Lung microvascular endothelial cell (primary cell): ENCODE measurements at regions not wholly inside any gene's neighbourhood (a gene's known extent, or its start where the extent isn't known, plus 50 kb on each side); places are given as distances from the start of the nearest gene placed in this dataset.
"Not testable (repeated sequence)": the region's sequence is repeated elsewhere in the genome, so short reads cannot be mapped to it uniquely, and the experiment has no call there.

Source experiments
- DNase-seq, 2 donors: peaks; one replicate each; pipeline versions ENCODE4 v3.0.0 to v3.0.0-alpha.2; 2010; ENCODE audit warnings: low read depth in 2 of 2

DNA sequence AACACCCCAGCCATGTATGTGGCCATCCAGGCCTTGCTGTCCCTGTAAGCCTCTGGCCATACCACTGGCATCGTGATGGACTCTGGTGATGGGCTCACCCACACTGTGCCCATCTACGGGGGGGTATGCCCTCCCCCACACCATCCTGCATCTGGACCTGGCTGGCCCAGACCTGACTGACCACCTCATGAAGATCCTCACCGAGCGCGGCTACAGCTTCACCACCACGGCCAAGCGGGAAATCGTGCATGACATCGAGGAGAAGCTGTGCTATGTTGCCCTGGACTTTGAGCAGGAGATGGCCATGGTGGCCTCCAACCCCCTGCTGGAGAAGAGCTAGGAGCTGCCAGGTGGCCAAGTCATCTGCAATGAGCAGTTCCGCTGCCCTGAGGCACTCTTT lies 80.4 kb upstream of the ZCCHC2 start:
- no peak for DNase-seq

DNA sequence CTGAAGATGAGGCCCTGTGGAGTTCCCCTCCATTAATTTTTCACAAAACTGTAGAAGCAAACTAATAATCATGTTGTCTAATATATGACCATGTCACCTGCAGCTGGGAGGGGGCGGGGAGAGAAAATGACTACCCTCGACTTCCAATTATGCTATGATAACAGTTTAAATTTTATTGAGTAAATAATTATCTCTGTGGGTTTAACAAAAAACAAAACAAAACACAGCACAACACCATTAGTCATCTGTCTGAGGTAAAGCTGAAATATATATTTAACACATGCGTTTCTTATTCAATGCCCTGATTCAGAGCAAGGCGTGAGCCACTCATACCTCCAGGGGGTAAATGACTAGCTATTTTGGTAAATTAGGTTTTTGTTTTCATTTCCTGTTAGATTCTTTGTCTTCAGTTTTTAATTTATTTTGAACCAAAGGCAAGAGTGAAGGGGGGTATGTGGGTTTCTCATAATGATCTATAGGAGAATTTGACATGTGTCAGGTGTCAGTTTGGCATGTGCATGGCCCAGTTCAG lies 77.4 kb upstream of the ZCCHC2 start:
- DNase-seq, result no peak

DNA sequence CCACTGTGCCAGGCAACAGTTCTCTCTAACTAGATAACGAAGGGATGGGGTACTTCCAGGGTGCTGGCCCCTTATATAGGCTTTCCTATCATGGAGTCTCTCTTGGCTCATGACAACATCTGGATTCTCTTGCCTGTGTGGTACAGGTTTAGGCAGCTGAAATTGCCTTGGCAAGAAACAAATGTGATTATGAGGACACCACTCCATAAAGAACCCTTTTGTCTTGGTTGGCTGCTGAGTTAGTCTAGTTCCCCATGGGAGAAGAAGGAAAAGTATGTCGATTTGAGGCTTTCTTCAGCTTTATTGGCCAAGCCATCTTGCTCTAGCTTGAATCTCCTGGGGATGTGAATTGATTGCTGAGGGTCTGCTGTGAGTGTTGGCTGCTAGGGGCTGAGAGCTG lies 76.3 kb upstream of the ZCCHC2 start:
- no peak for DNase-seq

DNA sequence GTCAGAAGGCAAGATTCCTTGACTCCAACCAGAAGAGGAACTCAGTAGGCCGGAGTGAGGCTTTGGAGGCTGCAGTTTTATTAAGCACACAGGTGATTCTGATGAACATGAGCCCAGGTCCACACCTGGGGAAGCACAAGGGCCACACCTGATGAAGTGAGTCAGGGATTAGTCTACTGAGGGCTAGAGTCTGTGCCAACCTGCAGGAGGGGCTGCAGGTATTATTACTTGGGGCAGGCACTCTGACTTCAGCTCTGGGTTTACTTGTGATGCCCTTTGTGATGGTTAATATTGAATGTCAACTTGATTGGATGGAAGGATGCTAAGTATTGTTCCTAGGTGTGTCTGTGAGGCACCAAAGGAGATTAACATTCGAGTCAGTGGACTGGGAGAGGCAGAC lies 75.2 kb upstream of the ZCCHC2 start:
- DNase-seq, result no peak

DNA sequence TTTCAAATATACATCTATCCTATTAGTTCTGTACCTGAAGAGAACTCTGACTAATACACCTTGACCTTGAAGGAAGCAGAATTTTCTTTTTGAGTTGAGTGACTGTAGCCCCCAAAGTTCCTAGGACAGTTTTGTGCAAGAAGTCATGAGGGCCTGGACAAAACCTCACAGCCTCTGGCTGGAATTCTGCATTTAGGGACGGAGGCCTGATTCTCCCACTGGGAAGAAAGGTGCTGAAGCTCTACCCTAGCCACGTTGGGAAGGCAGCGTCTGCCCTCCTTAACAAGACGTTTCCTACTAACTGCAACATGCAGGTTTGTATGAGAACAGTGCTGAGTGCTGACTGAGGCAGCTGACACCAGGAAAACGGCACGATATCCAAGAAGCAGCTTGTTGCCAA lies 74.4 kb upstream of the ZCCHC2 start:
- DNase-seq, result no peak

DNA sequence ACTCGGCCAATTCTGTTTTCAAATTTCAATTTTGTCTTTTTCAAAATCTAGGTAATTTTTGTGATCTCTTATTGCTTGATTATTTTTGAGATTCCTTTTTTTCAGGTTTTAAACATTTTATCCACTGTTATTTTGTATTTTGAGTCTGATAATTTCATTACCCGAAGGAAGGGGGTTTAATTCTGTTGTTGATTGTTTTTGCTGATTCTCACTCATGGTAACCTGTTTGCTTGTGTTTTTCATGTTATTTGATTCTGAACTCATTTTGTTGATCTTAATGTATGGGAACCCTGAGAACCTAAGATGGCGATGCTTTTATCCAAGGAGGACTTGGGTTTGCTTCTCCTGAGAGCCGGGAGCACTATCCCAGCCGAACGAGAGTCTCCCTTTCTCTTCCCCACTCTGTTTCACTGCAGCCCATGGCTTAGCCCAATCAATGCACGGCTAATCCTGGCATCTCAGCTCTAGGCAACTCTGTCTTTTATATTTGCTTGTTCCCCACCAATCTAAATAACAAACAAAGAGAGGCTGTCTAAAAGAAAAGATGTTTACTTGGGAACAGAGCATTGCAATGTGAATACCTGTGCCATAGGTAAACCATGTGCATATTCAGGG lies 73.2 kb upstream of the ZCCHC2 start:
- DNase-seq, result no peak

DNA sequence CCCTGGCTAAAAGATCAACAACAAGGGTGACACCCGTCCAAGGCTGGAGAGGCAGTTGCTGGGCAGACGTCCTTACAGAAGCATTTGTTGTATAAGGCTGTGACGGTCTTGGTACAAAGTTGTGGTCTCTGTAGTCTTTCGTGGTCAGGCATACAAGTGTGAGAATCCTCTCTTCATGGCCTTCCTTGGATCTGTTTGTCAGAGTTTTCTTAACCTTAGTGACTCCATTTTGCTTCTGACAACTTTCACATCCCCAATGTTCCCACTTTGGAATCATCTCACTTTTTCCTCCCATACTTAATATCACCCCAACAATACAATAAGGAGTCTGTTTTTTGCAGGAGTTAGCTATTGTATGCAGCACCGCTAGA lies 72.7 kb upstream of the ZCCHC2 start:
- no peak for DNase-seq

DNA sequence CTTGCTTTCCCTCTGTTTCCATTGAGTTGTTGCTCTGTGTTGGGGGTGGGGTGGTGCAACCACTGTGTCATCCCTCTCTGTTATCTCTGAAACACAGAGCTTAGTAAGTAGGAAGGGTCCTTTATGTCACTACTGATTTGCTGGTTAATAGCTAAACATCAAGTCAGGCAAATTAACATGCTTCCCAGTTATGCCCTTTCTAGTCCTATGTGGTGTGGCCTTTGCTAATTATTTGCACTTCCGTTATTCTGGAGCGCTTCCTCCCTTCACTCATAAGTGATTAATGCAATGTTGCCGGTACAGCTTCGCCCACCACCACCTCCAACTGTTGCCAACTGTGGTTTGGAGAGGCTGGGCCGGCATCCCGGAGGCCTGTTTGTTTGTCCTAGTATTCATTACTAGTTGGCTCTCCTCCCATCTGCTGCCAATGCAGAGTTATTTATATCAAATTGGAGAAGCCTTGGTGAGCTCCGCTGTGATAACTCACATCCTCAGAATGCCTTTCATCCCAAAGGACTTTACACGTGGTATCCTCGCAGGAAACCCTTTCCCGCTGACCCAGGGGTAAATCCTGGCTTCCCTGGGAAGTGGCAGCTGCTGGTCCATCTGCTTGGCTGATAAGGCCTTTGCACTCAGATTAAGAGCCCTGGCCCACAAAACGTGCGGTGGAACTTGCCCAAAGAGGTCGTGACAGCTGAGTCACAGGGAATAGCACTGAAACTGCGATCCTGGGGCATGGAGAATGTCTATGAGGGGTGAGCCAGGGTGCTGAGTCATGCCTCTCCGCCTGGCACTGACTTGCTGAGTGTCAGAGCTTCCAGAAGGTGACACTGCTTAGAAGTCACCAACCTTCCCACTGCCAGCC lies 72.0 kb upstream of the ZCCHC2 start:
- peak; percentile 85 to 96 for DNase-seq

DNA sequence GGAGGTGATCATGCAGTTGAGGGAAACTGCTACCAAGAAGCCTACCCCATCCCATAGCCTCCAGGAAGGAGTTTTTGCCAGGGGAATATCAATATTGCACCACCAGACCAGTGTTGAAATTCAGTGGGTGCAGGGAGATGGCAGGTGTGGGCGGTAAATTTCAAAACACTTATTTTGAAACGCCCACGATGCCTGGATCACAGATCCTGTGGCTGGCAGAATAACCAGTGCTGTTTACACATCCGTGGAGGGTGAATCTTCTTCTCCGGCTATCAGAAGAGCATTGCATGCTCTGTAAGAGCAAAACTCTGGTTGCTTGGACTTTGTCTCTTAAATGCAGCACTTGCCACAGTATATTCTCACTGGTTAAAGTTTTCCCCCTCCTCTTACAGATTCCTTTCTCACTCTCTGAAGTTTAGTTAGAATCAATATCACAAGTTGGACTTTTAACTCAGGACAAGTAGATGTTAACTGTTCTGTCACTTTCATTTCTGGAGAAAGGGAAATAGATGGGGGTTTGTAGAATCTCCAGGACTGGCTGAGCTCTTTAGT lies 70.5 kb upstream of the ZCCHC2 start:
- no peak for DNase-seq

DNA sequence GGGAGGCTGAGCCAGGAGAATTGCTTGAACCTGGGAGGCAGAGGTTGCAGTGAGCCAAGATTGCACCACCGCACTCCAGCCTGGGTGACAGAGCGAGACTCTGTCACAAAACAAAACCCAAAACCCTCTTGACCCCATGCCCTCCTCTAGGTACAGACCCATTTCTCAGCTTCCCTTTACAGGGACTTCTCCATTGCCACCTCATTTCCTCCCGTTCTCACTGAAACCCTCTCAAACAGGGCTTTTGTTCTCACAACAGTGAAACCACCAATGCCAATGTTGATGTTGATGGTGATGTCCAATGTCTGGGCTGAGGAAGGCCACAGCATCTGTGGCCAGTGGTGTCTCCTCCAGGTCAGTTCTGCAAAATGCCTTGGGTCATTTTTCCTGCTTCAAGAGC lies 69.0 kb upstream of the ZCCHC2 start:
- no peak for DNase-seq

DNA sequence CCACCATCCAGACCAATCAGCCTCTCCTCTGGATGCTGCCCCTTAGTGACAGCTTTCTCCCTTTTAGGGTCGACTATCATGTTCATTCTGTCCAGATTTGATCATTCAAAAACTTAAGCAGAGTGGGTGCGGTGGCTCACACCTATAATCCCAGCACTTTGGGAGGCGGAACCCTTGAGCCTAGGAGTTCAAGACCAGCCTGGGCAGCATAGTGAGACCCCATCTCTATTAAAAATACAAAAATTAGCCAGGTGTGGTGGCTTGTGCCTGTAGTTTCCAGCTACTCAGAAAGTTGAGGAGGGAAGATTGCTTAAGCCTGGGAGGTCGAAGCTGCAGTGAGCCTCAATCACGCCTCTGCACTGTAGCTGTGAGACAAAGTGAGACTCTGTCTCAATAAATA lies 68.3 kb upstream of the ZCCHC2 start:
- no peak for DNase-seq

DNA sequence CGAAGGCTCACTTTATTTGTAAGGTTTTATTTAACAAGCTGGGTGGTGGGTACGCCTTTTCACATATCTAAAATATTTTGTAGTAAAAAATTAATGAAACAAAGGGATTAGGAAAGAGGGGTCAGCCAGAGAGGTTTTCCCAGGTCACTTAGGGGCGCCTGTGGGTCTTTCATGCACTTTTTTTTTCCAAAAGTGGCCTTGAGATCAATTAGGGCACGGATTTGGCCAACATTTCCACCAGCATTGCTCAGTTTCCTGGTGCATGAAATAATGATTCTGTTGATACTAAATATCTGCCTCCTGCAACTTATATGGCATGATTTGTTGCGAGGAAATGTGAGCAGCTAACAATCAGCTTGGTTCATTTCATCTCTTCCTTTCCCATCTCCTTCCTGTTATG lies 67.6 kb upstream of the ZCCHC2 start:
- DNase-seq, result peak; percentile 7 to 53

DNA sequence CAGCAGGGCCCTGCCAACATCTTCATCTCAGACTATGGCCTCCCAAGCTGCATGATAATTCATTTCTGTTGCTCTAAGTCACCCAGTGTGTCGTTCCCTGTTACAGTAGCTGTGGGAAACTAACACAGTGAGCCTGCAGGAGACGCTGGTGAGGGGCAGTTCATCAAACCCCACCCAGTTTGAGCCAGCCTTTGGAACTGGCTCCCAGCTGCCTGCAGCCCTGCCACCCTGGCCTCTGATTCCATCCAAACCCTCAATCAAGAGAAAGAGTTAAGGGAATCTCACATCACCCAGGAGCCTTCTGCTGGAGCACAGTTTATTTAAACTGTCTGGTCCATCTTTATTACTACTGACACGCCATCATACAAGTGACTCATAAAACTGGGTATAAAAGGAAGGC lies 64.9 kb upstream of the ZCCHC2 start:
- no peak for DNase-seq

DNA sequence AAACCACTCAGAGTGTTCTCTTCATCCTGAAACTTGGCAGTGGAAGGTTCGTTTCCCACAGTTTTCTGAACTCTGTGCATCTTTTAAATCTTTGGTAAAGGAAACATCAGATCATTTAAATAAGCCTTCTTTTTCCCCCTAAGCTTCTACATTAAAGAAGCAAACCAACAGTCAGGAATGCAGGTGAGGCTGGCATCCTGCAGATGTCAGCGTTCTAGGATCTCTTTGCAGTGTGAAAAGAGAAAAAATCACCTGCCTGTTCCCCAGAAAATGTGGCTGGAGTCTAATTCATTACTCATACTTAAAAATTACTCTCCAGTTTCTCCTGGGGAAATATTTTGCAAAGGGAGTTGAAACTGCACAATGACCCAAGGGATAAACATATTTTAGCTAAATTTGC lies 64.5 kb upstream of the ZCCHC2 start:
- DNase-seq, result no peak

DNA sequence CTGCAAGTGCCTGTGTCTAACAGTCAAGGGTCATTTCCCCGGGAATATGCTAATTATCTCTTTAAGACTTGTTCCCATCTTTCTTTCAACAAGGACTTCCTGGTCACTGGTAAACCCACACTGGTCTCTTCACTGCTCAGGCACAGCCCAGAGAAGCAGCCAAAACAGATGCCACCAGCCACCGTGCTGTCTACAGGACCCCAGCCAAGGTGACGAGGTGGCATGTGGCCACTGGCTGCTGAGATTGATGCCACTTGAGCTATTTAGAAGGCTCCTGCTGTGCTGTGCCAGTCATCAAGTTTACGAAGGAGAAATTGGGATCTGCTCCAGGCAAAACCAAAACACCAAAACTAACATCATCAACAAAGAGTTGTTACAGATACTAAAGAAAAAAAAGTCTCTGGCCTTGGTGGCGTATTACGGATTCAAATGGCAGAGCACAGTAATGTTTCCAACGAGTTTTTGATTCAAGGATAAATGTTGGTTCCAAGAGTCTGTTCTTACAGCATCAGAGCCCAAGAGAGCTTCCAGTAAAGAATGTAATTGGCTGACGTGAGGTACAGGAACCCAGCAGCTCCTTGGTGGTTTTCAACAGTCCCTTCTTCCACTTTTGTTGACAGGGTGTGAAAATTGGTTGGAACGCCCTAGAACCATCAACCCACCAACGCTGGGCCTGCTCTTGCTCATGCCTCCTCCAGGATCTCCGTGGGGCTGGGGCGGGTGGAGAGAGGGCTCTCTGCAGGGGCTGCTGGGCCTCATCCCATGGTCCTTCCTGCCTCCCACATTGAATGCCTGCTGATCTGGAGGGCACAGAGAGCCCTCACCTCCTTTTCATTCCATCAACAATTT lies 63.7 kb upstream of the ZCCHC2 start:
- DNase-seq, result no peak

DNA sequence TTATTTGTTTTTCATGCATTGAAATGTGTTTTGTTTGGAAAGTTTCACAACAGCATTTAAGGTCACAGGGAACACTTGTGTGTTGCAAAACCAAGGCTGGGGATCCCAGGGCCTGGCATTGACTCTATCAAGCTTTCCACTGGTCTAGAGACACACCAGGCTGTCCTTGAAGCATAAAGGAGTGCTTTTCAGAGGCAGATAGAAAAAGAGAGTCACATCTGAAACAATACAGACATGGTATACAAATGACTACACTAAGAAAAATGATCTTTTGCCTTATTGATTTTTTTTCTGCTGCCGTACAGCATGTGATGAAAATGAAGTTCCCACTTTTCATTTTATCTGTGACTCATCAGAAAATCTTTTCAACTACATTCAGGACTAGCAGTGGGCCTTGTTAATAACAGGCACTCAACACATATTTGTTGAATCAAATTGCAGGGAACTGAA lies 61.9 kb upstream of the ZCCHC2 start:
- no peak for DNase-seq

DNA sequence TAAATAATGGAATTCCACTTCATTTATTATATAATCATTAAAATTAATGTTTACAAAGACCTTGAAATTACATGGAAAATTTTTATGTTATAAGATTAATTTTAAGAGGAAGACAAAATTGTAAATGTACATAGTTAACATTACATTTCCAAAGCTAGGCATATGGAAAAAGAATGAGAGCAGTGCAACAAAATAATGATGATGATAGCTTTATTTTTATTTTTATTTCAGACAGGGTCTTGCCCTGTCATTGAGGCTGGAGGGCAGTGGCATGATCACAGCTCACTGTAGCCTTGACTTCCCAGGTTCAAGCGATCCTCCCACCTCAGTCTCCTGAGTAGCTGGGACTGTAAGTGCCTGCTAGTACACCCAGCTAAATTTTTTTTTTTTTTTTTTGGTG lies 61.2 kb upstream of the ZCCHC2 start:
- no peak for DNase-seq

DNA sequence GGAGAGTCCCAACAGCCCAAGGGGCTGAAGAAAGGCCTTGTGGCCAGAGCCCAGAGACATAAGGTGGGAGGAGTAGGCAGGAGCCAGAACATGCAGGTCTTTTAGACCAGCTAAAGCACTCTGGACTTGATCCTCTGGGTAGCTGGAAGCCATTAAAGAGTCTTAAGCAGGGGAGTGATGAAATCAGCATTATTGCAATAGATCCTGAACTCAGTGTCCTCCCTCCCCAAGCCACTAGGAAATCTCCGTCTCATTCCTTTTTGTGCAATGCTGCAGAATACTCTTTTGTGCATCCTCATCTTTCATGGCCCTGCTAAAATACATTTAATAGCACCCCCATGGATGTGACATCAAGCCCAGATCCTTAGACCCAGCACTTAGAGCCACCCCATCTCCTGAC lies 58.6 kb upstream of the ZCCHC2 start:
- no peak for DNase-seq

DNA sequence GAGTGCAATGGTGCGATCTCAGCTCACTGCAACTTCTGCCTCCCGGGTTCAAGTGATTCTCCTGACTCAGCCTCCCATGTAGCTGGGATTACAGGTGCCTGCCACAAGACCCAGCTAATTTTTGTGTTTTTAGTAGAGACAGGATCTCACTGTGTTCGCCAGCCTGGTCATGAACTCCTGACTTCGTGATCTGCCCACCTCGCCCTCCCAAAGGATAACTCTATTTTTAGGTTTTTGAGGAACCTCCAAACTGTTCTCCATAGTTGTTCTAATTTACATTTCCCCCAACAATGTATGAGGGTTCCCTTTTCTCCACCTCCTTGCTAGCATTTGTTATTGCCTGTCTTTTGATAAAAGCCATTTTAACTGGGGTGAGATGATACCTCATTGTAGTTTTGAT lies 53.7 kb upstream of the ZCCHC2 start:
- DNase-seq, result not testable (repeated sequence)
